ENCODE measurements at regions not wholly inside any gene's neighbourhood (a gene's known extent, or its start where the extent isn't known, plus 50 kb on each side); places are given as distances from the start of the nearest gene placed in this dataset.
A peak's percentile ranks its signal among the peaks of the same experiment; 100 is the strongest.

- TF ChIP-seq NFATC3 (CRISPR knock-in tag; IDR thresholded peaks at IDR 0.05) = no peak
- no peak for TF ChIP-seq REPIN1 (CRISPR knock-in tag; IDR thresholded peaks at IDR 0.05; ENCODE audit: borderline replicate concordance, low read depth)
- TF ChIP-seq SETDB1 (CRISPR knock-in tag; IDR thresholded peaks at IDR 0.05; ENCODE audit: borderline replicate concordance) = no peak
- TF ChIP-seq ATF5 (CRISPR knock-in tag; IDR thresholded peaks at IDR 0.05; ENCODE audit: low read depth) = no peak
- TF ChIP-seq TIGD3 (CRISPR knock-in tag; IDR thresholded peaks at IDR 0.05; ENCODE audit: borderline replicate concordance) = no peak
- TF ChIP-seq KLF15 (CRISPR knock-in tag; IDR thresholded peaks at IDR 0.05; ENCODE audit: borderline replicate concordance) = no peak
- TF ChIP-seq ZNF260 (CRISPR knock-in tag; IDR thresholded peaks at IDR 0.05; ENCODE audit: borderline replicate concordance, low read depth) = no peak
- peak; percentile 65 for TF ChIP-seq RXRB (CRISPR knock-in tag; IDR thresholded peaks at IDR 0.05; ENCODE audit: borderline replicate concordance)
- TF ChIP-seq ZNF569 (CRISPR knock-in tag; IDR thresholded peaks at IDR 0.05; ENCODE audit: borderline replicate concordance) = no peak
- TF ChIP-seq ATF7-NPFF (CRISPR knock-in tag; IDR thresholded peaks at IDR 0.05; ENCODE audit: low read depth) = no peak
- no peak for TF ChIP-seq YY1 (IDR thresholded peaks at IDR 0.05; ENCODE audit: insufficient read depth, insufficient replicate concordance, low read depth, low read length)
- no peak for TF ChIP-seq ZNF230 (CRISPR knock-in tag; IDR thresholded peaks at IDR 0.05)
- TF ChIP-seq ZFYVE20 (CRISPR knock-in tag; IDR thresholded peaks at IDR 0.05; ENCODE audit: borderline replicate concordance, low read depth) = no peak
- no peak for TF ChIP-seq TBX2 (CRISPR knock-in tag; IDR thresholded peaks at IDR 0.05; ENCODE audit: borderline replicate concordance)
- no peak for TF ChIP-seq SMAD1 (CRISPR knock-in tag; IDR thresholded peaks at IDR 0.05; ENCODE audit: borderline replicate concordance, low read depth)
- TF ChIP-seq PCBP2 (optimal IDR thresholded peaks at IDR 0.05; ENCODE audit: low read depth, low read length, poor library complexity, severe bottlenecking) = no peak
- peak; percentile 70 for TF ChIP-seq ZFP91 (CRISPR knock-in tag; IDR thresholded peaks at IDR 0.05; ENCODE audit: borderline replicate concordance)
- TF ChIP-seq ZNF432 (CRISPR knock-in tag; IDR thresholded peaks at IDR 0.05; ENCODE audit: borderline replicate concordance) = no peak
- TF ChIP-seq RCOR2 (CRISPR knock-in tag; IDR thresholded peaks at IDR 0.05) = no peak
- no peak for TF ChIP-seq TERF1 (CRISPR knock-in tag; IDR thresholded peaks at IDR 0.05)
- no peak for TF ChIP-seq ZFP62 (CRISPR knock-in tag; IDR thresholded peaks at IDR 0.05)
- no peak for TF ChIP-seq ZNF468 (CRISPR knock-in tag; IDR thresholded peaks at IDR 0.05)
- TF ChIP-seq NR0B2 (CRISPR knock-in tag; IDR thresholded peaks at IDR 0.05) = no peak
Measured at GRCh38 chr21:41663805-41664788, 102.8 kb downstream of the RIPK4 start (continued).

Data from HepG2 (cell line).